ENCODE measurements at regions not wholly inside any gene's neighbourhood (a gene's known extent, or its start where the extent isn't known, plus 50 kb on each side); places are given as distances from the start of the nearest gene placed in this dataset.

DNA sequence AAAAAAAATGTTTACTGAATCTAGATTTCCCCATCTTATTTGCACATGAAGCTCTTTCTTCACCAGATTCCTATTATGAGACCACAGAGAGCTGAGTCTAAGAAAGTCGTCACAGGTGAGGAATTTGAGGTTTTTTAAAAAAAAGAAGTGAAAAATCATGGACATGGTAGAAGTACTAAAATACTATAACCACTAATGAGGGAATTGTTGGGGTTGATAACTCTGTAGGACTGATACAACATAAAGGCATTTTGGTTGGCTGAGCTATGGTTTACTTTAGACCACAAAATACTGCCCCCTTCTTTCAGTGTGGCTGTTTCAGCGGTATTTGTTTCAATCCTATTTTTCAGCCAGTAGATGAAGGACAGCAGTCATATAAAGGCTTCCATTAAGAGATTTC is 1111.3 kb downstream of the TYW1 start:
- 100% methylated on average over 1 of the region's 2 CpGs for WGBS
- H2AK5ac ChIP-seq (ENCODE audit: low read length, severe bottlenecking), result no peak overlapping the region

DNA sequence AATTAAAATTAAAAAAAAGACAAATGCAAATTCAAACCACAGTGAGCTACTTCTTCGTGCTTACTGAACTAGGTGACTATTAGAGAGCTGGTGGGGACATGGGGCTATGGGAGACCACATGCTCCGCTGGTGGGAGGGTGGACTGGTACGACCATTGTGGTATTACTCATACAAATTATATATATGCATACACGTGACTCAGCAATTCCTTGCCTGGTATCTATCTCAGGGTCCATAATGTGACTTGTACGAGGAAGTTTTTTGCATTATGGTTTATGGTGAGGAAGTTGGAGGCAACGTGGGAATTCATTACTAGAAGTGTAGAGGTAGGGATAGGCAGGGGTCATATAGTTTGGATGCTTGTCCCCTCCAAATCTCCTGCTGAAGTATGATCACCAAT is 1112.7 kb downstream of the TYW1 start:
- WGBS, result 66% methylated on average over 5 of the region's 6 CpGs
- Histone ChIP-seq H3K18ac (ENCODE audit: low read depth in 1 of 2, low read length in 2 of 2) (no peak overlapping the region), H2BK5ac (ENCODE audit: low read depth, low read length, poor library complexity, severe bottlenecking) (no peak overlapping the region), H2AFZ (ENCODE audit: low read depth, low read length) (no peak overlapping the region), H3K4me3 (ENCODE audit: insufficient read depth in 1 of 2, low read depth in 1 of 2, low read length in 2 of 2) (no peak overlapping the region), H3K23ac (ENCODE audit: low read length in 2 of 2) (no peak overlapping the region), H3K9me3 (ENCODE audit: control insufficient read depth, low read length) (no peaks in the 10 kb centered on the region), H3K9ac (ENCODE audit: low read length) (no peak overlapping the region), H3K4ac (ENCODE audit: low read depth in 1 of 2, low read length in 2 of 2) (no peak overlapping the region), H3K36me3 (ENCODE audit: control insufficient read depth in 1 of 2, insufficient read depth in 2 of 2, low read depth in 1 of 2, low read length in 2 of 2) (no peaks in the 10 kb centered on the region), H2BK12ac (ENCODE audit: low read length in 2 of 2) (no peak overlapping the region), H3K79me1 (replicated peaks; ENCODE audit: low read length, poor library complexity, severe bottlenecking) (no peaks in the 10 kb centered on the region), H3K4me1 (ENCODE audit: control insufficient read depth, insufficient read depth, low read depth, low read length) (no peaks in the 10 kb centered on the region), H4K8ac (ENCODE audit: low read length) (no peak overlapping the region), H4K91ac (ENCODE audit: low read length) (no peak overlapping the region), H2BK120ac (ENCODE audit: low read depth, low read length) (no peak overlapping the region), H3K4me2 (ENCODE audit: low read length, poor library complexity, severe bottlenecking) (no peak overlapping the region), H3K27ac (ENCODE audit: low read length, poor library complexity, severe bottlenecking) (no peak overlapping the region), H2BK15ac (ENCODE audit: low read depth, poor library complexity, severe bottlenecking) (no peak overlapping the region), H3K14ac (ENCODE audit: low read length in 2 of 2) (no peak overlapping the region), H2AK5ac (ENCODE audit: low read length, severe bottlenecking) (no peak overlapping the region), H3K27me3 (ENCODE audit: control insufficient read depth in 1 of 2, insufficient read depth in 1 of 2, low read length in 2 of 2) (peaks cover 0 to 3% of the 10 kb centered on the region in 2 experiments)
- DNase-seq, result no peak

More for the DNA sequence above, 1111.3 kb downstream of the TYW1 start:
- Histone ChIP-seq H3K4me1 (ENCODE audit: control insufficient read depth, insufficient read depth, low read depth, low read length) (no peaks in the 10 kb centered on the region), H2BK12ac (ENCODE audit: low read length in 2 of 2) (no peak overlapping the region), H4K91ac (ENCODE audit: low read length) (no peak overlapping the region), H3K4me2 (ENCODE audit: low read length, poor library complexity, severe bottlenecking) (no peak overlapping the region), H2BK120ac (ENCODE audit: low read depth, low read length) (no peak overlapping the region), H3K36me3 (ENCODE audit: control insufficient read depth in 1 of 2, insufficient read depth in 2 of 2, low read depth in 1 of 2, low read length in 2 of 2) (no peaks in the 10 kb centered on the region), H2AFZ (ENCODE audit: low read depth, low read length) (no peak overlapping the region), H3K23ac (ENCODE audit: low read length in 2 of 2) (no peak overlapping the region), H3K27me3 (ENCODE audit: control insufficient read depth in 1 of 2, insufficient read depth in 1 of 2, low read length in 2 of 2) (peaks cover 0 to 3% of the 10 kb centered on the region in 2 experiments), H3K14ac (ENCODE audit: low read length in 2 of 2) (no peak overlapping the region), H3K27ac (ENCODE audit: low read length, poor library complexity, severe bottlenecking) (no peak overlapping the region), H3K18ac (ENCODE audit: low read depth in 1 of 2, low read length in 2 of 2) (no peak overlapping the region), H3K4ac (ENCODE audit: low read depth in 1 of 2, low read length in 2 of 2) (no peak overlapping the region), H3K79me1 (replicated peaks; ENCODE audit: low read length, poor library complexity, severe bottlenecking) (no peaks in the 10 kb centered on the region), H3K9ac (ENCODE audit: low read length) (no peak overlapping the region), H2BK5ac (ENCODE audit: low read depth, low read length, poor library complexity, severe bottlenecking) (no peak overlapping the region), H3K9me3 (ENCODE audit: control insufficient read depth, low read length) (no peaks in the 10 kb centered on the region), H2BK15ac (ENCODE audit: low read depth, poor library complexity, severe bottlenecking) (no peak overlapping the region), H4K8ac (ENCODE audit: low read length) (no peak overlapping the region), H3K4me3 (ENCODE audit: insufficient read depth in 1 of 2, low read depth in 1 of 2, low read length in 2 of 2) (no peak overlapping the region)
- no peak for DNase-seq

GRCh38 chr7:68119411-68119810 is 1122.8 kb downstream of the TYW1 start:
- no peak overlapping the region for H2BK15ac ChIP-seq (ENCODE audit: low read depth, poor library complexity, severe bottlenecking)
- H2BK5ac ChIP-seq (ENCODE audit: low read depth, low read length, poor library complexity, severe bottlenecking), result no peak overlapping the region
- no peak for DNase-seq
- H3K23ac ChIP-seq (ENCODE audit: low read length in 2 of 2), result no peak overlapping the region
- no peak overlapping the region for H3K4me2 ChIP-seq (ENCODE audit: low read length, poor library complexity, severe bottlenecking)
- H3K4ac ChIP-seq (ENCODE audit: low read depth in 1 of 2, low read length in 2 of 2), result no peak overlapping the region
- no peak overlapping the region for H3K14ac ChIP-seq (ENCODE audit: low read length in 2 of 2)
- H3K9ac ChIP-seq (ENCODE audit: low read length), result no peak overlapping the region
- no peak overlapping the region for H2BK120ac ChIP-seq (ENCODE audit: low read depth, low read length)
- no peak overlapping the region for H3K4me3 ChIP-seq (ENCODE audit: insufficient read depth in 1 of 2, low read depth in 1 of 2, low read length in 2 of 2)
- no peak overlapping the region for H2AK5ac ChIP-seq (ENCODE audit: low read length, severe bottlenecking)
- no peak overlapping the region for H2BK12ac ChIP-seq (ENCODE audit: low read length in 2 of 2)
- no peak overlapping the region for H4K91ac ChIP-seq (ENCODE audit: low read length)
- H3K9me3 ChIP-seq (ENCODE audit: control insufficient read depth, low read length), result peaks cover 20% of the 10 kb centered on the region
- H3K36me3 ChIP-seq (ENCODE audit: control insufficient read depth in 1 of 2, insufficient read depth in 2 of 2, low read depth in 1 of 2, low read length in 2 of 2), result no peaks in the 10 kb centered on the region
- no peak overlapping the region for H4K8ac ChIP-seq (ENCODE audit: low read length)
- H3K18ac ChIP-seq (ENCODE audit: low read depth in 1 of 2, low read length in 2 of 2), result no peak overlapping the region
- H3K27ac ChIP-seq (ENCODE audit: low read length, poor library complexity, severe bottlenecking), result no peak overlapping the region
- no peaks in the 10 kb centered on the region for H3K79me1 ChIP-seq (replicated peaks; ENCODE audit: low read length, poor library complexity, severe bottlenecking)
- WGBS, result 79% methylated on average over 4 of the region's 5 CpGs
- H3K4me1 ChIP-seq (ENCODE audit: control insufficient read depth, insufficient read depth, low read depth, low read length), result no peaks in the 10 kb centered on the region
- H2AFZ ChIP-seq (ENCODE audit: low read depth, low read length), result no peak overlapping the region
- H3K27me3 ChIP-seq (ENCODE audit: control insufficient read depth in 1 of 2, insufficient read depth in 1 of 2, low read length in 2 of 2), result no peaks in the 10 kb centered on the region

- Histone ChIP-seq H4K91ac (ENCODE audit: low read length) (no peak overlapping the region), H3K4ac (ENCODE audit: low read depth in 1 of 2, low read length in 2 of 2) (no peak overlapping the region), H3K18ac (ENCODE audit: low read depth in 1 of 2, low read length in 2 of 2) (no peak overlapping the region), H4K8ac (ENCODE audit: low read length) (no peak overlapping the region), H3K27ac (ENCODE audit: low read length, poor library complexity, severe bottlenecking) (no peak overlapping the region), H2BK120ac (ENCODE audit: low read depth, low read length) (no peak overlapping the region), H3K4me1 (ENCODE audit: control insufficient read depth, insufficient read depth, low read depth, low read length) (no peaks in the 10 kb centered on the region), H3K4me2 (ENCODE audit: low read length, poor library complexity, severe bottlenecking) (no peak overlapping the region), H2BK12ac (ENCODE audit: low read length in 2 of 2) (no peak overlapping the region), H3K9ac (ENCODE audit: low read length) (no peak overlapping the region), H2BK5ac (ENCODE audit: low read depth, low read length, poor library complexity, severe bottlenecking) (no peak overlapping the region), H3K4me3 (ENCODE audit: insufficient read depth in 1 of 2, low read depth in 1 of 2, low read length in 2 of 2) (no peak overlapping the region), H3K27me3 (ENCODE audit: control insufficient read depth in 1 of 2, insufficient read depth in 1 of 2, low read length in 2 of 2) (no peaks in the 10 kb centered on the region), H3K14ac (ENCODE audit: low read length in 2 of 2) (no peak overlapping the region), H2BK15ac (ENCODE audit: low read depth, poor library complexity, severe bottlenecking) (no peak overlapping the region), H2AFZ (ENCODE audit: low read depth, low read length) (no peak overlapping the region), H3K79me1 (replicated peaks; ENCODE audit: low read length, poor library complexity, severe bottlenecking) (no peaks in the 10 kb centered on the region), H3K9me3 (ENCODE audit: control insufficient read depth, low read length) (peaks cover 20% of the 10 kb centered on the region), H3K23ac (ENCODE audit: low read length in 2 of 2) (no peak overlapping the region), H2AK5ac (ENCODE audit: low read length, severe bottlenecking) (no peak overlapping the region), H3K36me3 (ENCODE audit: control insufficient read depth in 1 of 2, insufficient read depth in 2 of 2, low read depth in 1 of 2, low read length in 2 of 2) (no peaks in the 10 kb centered on the region)
- no peak for DNase-seq
Measured at GRCh38 chr7:68121056-68121455, 1124.4 kb downstream of the TYW1 start.
